RPMI7951 (cell line): ENCODE measurements at regions not wholly inside any gene's neighbourhood (a gene's known extent, or its start where the extent isn't known, plus 50 kb on each side); places are given as distances from the start of the nearest gene placed in this dataset.

Source experiments
- DNase-seq: peaks from one replicate; pipeline ENCODE4 v3.0.0-alpha.2; 2012; ENCODE audit warnings: low read depth

DNA sequence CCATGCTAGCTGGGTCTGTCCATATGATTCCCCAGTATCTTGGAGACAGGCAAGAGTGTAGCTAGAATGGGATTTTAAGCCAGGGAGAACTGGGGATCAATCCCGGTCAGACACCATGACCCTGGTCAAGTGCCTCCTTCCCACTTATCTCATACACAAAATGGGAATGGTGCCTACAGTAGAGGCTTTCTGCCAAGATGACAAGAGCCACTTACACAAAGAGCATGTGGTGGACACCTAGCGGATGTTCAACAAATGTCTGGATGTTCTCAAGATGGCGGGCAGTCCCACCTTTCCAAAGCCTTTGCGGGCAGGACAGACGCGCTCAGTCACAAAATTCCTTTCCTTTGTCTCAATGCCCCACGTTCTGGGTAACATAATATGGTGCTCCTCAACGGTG is 57.3 kb downstream of the MAF start:
- DNase-seq, result no peak

DNA sequence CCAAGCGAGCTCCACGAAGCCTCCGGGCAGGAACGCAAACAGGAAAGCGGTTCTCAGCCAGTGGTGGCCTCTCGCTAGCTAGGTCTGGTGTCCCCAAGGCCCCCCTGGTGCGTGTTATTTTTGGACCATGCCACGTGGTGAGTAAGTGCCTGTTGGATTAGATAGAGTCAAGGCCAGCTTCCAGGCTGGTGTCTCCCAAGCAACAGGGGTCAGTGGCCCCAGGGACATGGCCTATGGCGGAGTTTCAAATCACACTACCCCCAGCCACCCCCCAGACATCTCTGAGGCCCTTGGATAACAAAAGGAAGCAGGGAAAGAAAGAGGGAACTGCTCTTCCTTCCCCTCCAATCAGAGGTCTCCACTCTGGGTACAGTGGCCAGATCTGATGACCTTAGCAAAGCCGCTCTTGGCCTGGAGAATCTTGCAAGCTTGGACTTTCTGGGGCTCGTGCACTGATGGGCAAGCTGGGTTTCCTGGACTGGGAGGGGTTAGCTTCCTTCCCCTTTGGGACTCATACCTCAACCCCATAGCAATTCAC is 58.2 kb downstream of the MAF start:
- no peak for DNase-seq

DNA sequence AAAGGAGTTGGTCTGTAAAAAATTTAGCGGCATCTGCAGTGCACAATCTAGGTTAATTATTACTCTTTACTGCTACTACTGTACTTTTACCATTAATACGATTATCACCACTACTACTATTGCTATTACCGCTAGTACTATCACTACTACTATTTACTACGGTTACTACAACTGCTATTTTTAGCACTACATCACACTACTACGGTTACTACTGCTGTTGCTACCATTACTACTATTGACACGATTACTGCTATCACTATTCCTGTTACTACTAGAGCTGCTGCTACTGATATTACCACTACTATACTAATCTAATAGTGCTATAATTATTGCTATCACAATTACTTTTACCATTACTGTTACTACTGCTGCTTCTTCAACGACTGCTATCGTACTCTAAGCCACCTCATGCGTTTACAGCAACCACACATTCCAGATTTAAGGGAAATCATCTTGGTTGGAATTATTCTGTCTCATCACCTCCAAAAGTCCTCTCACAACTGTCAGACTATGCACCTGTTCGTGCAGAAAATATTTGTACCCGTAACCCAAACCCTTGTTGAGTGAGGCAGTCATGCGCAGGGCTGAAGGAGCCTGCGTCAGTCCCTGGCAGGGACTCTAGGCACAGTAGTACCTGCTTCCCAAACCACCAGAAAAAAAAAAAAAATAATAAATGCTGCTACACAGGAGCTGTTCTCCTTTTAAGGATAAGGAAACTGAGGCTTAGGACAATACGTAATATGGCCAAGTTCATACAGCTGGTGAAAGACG is 59.5 kb downstream of the MAF start:
- DNase-seq, result no peak

DNA sequence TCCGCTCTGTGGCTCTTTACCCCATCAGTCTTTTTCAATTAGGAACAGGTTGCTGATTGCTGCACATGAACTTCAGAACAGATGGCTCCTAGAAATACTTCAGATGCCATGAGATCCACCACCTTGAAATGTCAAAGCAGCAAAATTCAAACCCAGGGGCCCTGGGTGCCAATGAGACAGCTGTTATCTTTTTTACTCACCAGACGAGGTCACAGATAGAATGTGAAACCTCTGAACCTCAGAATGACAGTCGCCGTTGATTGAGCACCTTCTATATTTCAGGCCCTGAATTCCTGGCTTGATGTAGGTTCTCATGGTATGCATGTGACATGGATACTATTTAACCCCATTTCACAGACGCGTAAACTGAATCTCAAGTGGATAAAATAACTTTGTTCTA is 63.0 kb downstream of the MAF start:
- DNase-seq, result no peak

DNA sequence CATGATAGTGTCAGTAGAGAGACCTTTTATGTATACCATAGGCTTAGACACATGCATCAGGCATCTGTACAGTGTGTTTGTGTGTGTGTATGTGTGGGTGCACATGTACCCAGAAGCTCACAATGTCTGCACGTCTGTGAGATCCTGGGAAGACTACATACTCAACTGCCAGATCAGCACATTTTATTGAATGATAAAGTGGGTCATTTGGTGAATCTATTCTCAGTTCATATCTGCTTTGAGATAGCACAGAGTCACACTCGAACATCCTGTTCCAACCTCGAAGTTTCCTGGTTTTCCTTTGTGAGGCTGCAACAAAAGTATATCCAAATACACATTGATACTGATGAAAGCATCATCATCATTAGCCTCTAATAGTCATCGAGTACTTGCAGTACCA is 63.6 kb downstream of the MAF start:
- DNase-seq, result no peak

DNA sequence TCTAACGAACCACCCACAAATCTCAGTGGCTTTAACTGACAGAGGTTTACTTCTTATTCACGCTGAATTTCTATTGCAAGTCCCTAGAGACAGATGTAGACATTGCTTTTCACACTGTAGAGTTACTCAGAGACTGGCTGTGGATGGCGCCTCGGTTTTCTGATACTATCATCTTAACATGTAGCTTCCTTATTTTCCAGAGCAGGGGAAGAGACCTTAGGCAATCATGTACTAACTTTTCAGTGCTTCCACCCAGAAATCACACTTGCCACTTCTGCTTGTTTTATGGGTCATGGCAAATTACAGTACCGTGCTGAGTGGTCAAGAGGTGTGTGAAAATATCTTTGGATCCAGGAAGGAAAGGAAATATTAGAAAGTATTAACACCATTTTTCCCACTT is 65.4 kb downstream of the MAF start:
- DNase-seq, result no peak

DNA sequence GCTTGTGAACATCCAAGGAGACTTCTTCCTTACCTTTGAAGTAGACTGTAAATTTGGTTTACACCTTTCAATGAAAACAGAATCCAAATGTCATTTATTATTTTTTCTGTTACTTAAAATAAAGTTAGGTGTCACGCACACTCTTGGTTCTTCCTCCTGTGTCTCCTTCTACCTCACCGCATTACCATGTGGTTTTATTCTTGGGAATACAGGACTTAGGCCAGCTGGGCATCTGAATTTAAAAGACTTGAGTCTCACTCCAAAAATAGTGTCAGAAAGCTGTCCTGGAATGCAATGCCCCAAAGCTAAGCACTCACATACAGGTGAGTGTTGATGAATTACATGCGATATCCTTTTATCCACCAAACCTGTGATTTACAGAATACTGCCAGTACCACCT is 66.4 kb downstream of the MAF start:
- no peak for DNase-seq

DNA sequence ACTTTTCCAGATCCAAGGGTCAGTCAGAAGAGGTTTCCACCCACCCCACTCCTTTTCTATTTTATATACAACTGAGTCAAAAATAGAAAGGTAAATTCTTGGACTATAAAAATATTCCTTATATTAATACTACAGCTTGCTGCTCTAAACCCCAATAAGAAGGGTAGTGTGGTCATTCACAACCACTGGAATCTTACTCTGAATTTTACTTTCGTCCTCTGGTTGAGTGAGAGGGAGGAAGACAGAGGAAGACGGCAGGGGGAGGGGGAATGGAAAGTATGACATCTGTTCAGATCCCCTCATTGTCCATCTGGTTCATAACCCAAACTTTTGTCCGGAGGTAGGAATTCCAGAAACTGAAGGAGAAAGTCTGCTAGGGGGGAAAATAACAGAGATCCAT is 67.2 kb downstream of the MAF start:
- DNase-seq, result peak; percentile 34

DNA sequence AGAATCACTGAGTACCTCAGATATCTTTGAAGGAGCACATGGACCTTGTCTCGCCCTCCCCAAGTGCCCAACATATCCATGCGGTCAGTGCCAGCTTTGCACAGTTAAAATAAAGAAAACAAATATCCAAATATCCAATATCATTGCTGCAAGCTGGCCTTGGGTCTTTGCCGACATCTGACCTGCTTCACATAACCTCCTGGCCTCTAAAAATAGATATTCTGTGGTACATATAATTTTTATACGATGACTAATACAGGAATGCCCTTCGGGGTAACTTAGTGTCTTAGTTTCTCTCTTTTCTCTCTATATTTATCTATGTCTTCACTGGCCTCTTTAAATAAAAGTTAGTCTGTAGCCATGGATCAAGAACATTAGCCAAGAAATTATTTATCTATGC is 67.8 kb downstream of the MAF start:
- peak; percentile 78 for DNase-seq

DNA sequence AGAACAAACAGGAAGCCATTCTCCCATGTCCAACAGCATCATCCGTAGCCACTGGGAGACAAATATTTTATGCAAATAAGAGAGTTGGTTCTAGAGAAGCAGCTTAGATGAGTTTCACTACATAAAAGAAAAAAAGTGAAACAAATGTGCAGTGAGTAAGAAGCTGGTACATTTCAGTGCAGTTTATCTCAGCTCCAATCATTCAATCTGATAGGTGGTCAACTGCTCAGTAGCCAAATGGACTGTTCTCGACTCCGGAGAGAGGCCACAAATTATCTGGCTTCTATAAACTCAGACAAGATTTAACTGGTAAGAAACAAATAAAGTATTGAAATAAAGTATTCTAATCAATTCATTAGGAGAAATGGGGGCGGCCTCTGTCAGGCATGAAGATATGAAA is 68.3 kb downstream of the MAF start:
- DNase-seq, result peak; percentile 3

DNA sequence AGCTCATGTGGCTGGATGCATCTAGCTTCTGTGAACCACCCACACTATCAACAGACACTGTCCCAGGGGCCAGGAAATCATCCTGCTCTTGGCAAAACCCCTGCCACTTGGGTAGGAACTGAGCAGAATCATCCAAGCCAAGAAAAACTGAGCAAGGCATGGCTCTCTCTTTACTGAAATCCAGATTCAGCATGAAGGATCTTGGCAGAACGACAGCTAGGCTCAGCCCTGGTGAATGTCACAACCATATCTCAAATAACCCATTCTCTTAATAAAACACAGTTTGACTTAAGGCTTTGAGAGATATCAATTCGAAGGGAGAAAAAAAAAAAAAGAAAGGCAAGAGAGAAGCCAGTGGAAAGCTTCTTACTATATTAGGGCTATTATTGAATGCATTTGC is 72.2 kb downstream of the MAF start:
- no peak for DNase-seq

DNA sequence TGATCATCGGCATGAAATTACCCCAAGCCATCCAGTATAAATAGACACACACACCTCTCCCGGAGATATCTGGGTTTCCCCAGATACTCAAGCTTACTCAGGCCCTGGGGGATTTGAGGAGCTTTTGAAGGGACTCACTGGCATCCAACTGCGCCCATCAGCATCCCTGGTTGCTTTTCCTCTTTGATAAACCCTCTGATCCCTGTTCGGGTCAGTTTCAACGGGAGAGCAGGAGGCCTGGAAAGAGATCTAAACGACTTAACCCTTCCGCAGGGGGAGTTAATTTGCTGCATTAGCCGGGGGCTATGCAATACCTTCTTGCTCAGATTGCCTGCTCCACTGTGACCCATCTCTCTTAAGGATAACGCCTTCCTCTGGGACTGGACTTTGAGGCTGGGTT is 76.6 kb downstream of the MAF start:
- no peak for DNase-seq

DNA sequence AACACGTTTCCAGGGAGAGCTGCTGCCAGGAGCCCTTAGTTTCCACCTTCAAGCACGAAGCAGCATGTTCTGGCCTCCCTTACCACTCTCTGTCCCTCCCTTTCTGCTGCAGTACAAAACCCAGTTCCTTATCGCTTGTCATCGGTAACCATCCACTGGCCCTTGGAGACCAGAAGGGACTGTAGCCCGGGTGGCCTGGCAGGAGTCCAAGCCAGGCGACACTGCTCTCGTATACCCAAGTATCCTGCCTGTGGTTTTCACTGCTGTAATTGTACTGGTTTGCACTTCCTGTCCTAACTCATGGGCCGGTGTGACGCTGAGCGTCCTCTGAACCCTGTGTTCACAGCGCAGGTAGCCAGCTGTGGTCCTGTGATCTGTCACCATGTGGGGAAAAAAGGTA is 81.1 kb downstream of the MAF start:
- DNase-seq, result peak; percentile 1

DNA sequence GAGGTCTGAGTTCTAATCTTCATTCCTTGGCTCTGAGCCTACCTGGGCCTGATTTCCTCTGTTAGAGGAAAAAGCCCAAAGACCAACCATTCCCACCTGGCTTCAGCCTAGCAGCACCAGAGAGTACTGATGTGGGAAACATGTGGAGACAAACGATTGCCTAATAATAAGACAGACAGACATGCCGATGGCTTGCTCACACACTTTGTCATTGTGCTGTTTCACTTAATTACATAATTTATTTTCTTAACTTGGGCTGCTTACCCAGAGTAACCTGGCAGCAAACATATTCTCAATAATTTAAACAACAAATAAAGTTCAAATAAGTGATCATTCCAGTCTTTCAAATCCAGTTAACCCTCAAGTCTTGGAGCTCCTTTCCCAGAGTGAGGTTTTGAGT is 83.4 kb downstream of the MAF start:
- no peak for DNase-seq

DNA sequence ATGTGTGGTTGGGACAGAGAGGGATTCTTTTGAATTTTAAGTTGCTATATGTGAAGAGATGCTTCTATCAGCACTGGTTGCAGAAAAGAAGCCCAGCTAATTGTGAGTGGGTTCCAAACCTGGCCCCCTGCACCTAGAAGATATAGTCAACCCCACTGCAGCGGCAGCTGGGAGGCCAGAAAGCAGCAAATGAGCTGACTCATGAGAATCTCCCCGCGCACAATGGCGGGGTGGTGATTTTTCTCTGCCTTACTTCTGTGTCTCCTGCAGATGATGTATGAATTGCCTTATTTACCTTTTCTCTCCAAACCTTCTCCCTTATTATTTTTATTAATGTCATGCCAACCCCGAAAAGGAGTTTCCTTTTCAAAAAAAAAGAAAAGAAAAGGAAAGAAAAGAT is 89.7 kb downstream of the MAF start:
- DNase-seq, result no peak

DNA sequence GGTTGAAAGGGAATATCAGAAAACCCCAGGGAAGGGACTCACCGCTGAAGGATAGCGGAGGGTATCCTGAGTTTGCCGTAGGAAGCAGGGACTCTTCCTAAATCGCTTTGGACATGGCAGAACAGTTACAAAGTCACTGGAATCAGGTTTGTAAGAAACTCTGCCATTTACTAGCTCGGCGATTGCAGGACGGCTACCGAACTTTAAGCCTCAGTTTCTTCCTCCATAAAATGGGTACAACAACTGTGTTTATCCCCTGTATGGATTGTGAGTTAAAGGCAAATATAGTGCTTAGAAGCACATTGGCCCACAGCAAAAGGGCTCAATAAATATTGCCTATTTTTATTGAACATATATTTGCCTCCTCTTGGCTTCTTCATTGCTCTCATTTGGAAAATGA is 90.6 kb downstream of the MAF start:
- no peak for DNase-seq

DNA sequence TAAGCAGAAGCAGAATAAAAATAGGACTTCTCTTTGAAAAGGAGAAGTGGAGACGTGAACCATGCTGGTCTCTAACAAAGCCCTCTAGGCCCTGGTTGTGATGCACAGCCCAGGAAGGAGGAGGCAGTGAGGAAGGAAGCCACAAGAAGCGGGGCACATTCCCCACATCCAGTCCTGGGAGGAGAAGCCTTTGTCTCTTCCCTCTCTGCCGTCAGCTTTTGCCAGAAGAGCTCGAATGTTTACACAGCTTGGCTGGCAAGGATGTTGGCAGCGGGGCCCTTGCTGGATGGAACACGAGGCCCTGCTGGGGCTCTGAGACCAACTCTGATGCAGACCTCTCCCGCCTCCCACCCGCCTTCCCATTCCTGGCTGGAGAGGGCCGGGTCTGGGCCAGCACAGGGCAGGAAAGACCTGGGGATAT is 91.3 kb downstream of the MAF start:
- DNase-seq, result no peak

DNA sequence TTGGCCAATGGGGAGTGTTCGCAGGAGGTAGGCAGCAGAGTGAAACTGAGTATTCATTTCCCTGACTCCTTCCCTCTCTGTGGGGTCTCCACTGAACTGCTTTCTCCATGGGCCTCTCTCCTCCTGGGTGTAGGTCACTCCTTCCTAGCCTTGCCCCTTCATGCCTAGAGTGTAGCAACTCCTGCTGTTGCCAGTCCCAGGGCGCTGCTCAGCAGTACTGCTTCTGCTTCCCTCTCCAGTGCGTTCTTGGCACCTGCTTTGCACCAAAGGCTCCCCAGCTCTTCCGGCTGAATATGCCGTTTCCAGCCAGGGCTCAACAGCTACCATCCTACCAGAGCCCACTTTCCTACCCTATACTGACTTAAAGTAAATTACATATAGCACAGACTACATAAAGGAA is 92.2 kb downstream of the MAF start:
- no peak for DNase-seq

DNA sequence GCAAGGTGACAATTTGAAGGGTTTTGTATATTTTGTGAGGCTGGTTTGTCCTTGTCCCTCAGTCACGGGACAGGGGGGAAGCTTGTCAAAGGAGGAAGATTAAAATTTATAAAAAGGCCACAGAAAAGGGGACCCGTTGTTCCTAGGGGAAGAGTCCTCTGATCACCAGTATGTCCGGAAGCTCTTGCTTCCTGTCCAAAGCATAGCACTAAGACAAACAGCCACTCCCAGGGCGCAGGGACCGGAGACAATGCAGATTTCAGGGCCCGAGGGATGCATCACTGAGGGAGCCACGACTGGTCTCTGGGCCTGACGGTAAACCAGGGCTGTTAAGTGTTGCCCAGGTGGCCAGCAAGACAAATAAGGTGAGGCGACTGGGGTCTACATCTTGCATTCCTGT is 95.2 kb downstream of the MAF start:
- DNase-seq, result no peak

DNA sequence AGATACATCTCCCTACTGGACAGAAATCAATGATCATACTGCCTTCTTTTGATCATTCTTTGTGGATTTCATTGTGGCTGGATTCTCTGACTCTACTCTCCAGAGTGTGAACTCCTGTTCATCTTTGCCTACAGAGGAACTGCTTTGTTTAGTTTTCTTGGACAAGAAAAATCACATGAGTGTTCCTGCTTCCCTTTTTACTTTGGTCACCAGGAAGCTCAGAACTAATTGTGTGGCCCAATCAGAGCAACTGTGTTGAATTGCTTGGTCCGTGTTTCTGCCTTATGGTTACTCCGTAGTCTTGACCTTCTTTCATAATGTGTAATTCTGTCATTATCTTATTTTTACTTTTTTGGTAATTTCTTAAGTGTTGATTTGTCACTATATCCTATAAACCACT is 97.0 kb downstream of the MAF start:
- no peak for DNase-seq

DNA sequence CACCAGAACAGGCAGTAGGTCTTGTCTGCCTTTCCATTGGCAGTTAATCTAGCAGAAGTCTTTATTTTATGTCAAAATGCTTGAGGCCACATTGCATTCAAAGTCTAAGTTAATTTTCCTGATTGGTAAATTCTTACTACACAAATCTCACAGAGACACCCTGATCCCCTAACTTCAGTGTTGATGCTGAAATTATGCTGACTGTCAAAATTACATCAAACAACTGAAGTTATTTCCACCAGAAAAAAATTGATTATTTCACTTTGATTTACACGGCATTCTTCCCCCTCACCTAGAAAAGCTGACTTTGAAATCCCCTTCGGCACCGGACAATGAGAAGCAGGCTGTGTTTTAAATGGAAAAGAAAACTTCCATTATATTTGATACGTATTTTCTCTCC is 99.1 kb downstream of the MAF start:
- no peak for DNase-seq

DNA sequence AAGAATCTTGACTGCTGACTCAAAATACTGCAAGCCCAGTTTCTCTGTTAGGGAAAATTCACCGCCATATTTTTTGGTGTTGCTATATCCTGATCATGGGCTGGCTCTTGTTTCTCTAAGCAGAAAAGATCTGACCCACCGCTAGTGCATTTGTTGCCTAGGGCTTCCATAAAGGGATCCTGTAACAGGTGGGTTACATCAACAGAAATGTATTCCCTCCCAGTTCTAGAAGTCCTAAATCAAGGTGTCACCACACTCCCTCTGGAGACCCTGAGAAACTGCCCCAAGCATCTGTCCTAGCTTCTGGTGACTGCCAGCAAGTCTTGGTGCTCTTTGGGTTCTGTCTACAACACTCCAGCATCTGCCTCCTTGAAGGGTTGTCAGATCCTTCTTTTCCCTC is 99.7 kb downstream of the MAF start:
- DNase-seq, result no peak

DNA sequence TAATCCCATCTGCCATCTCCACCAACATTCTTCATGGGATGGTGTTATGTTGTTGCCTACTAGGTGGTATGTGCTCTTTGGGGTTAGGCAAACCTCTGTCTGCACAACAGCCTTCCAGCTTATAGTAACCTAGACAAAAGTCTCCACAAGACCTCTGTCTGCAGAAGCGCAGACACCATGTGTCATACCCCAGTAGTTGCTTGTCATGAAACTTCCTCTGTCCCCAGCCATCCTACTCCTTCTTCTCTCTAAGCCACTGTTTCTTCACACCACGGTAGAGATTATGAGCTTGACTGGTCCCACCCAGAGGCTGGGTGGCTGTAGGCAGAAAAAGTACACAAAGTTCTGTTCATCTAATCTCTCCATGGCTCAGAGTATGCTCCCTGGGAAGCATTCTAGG is 100.3 kb downstream of the MAF start:
- no peak for DNase-seq

DNA sequence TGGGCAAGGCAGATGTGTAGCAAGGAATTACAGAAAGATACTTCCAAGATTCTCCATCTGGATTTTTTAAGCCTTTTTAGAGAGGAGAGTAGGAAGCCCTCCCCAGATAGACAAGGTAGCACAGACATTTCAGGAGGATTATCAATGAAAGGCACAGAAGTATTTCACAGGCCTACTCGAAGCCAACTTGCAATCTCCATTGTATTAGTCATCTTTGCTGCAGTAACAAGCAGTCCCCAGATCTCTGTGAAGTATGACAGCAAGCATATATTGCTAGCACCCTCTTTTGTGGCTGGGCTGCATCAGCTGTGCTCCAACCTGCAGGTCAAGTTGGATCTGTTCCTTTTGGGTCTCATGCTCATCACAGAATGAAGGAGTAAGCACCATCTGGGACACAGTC is 101.6 kb downstream of the MAF start:
- no peak for DNase-seq
